GM20000 (cell line): ENCODE measurements at regions not wholly inside any gene's neighbourhood (a gene's known extent, or its start where the extent isn't known, plus 50 kb on each side); places are given as distances from the start of the nearest gene placed in this dataset.
"Not testable (repeated sequence)": the region's sequence is repeated elsewhere in the genome, so short reads cannot be mapped to it uniquely, and the experiment has no call there.

Source experiments
- DNase-seq: peaks from one replicate; pipeline ENCODE4 v3.0.0; 2012; ENCODE audit warnings: low spot score
- CTCF ChIP-seq: IDR thresholded peaks from 2 replicates; pipeline ENCODE4 v1.5.1; 2012; ENCODE audit warnings: mild to moderate bottlenecking, control low read depth; ENCODE audit errors: extremely low read depth, missing control alignments

GRCh38 chr6:155645325-155645724, 189.7 kb upstream of the NOX3 start:
- TF ChIP-seq CTCF: no peak
- DNase-seq: no peak

- DNase-seq: no peak
- TF ChIP-seq CTCF: no peak
These were observed 186.0 kb upstream of the NOX3 start for GRCh38 chr6:155641603-155642002.

- no peak for TF ChIP-seq CTCF
- no peak for DNase-seq
These were observed 182.6 kb upstream of the NOX3 start for GRCh38 chr6:155638200-155638599.

- no peak for TF ChIP-seq CTCF
- DNase-seq: no peak
These were observed 179.8 kb upstream of the NOX3 start for GRCh38 chr6:155635416-155635815.

GRCh38 chr6:155630085-155630484, 174.4 kb upstream of the NOX3 start:
- no peak for TF ChIP-seq CTCF

GRCh38 chr6:155629652-155630051, 174.0 kb upstream of the NOX3 start:
- DNase-seq: no peak
- no peak for TF ChIP-seq CTCF

More at GRCh38 chr6:155630085-155630484, 174.4 kb upstream of the NOX3 start:
- no peak for DNase-seq

GRCh38 chr6:155628306-155628705, 172.7 kb upstream of the NOX3 start:
- DNase-seq: peak; percentile 14
- TF ChIP-seq CTCF: no peak

GRCh38 chr6:155627722-155628212, 172.1 kb upstream of the NOX3 start:
- not testable (repeated sequence) for DNase-seq
